ENCODE measurements at regions not wholly inside any gene's neighbourhood (a gene's known extent, or its start where the extent isn't known, plus 50 kb on each side); places are given as distances from the start of the nearest gene placed in this dataset.

DNA sequence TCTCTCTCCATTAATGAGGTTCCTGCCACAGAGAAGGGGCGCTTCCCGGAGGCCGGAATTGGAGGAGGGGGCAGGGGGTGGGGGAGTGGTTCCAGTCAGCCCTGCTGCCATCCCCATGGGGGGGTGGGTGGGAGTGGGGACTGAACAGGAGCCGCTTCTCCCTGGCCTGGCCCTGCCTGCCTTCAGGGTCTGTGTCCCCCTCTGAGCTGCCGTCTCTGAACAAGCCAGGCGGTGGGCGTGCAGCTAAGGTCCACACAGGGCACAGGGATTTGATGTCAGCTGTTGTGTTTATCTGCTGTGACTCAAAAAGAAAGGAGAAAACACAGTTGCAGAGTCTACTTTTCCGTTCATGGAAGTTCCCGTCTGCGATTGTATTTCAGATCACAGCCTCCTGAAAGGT is 141.5 kb upstream of the PCBD1 start:
- TF ChIP-seq, protein P1, sequence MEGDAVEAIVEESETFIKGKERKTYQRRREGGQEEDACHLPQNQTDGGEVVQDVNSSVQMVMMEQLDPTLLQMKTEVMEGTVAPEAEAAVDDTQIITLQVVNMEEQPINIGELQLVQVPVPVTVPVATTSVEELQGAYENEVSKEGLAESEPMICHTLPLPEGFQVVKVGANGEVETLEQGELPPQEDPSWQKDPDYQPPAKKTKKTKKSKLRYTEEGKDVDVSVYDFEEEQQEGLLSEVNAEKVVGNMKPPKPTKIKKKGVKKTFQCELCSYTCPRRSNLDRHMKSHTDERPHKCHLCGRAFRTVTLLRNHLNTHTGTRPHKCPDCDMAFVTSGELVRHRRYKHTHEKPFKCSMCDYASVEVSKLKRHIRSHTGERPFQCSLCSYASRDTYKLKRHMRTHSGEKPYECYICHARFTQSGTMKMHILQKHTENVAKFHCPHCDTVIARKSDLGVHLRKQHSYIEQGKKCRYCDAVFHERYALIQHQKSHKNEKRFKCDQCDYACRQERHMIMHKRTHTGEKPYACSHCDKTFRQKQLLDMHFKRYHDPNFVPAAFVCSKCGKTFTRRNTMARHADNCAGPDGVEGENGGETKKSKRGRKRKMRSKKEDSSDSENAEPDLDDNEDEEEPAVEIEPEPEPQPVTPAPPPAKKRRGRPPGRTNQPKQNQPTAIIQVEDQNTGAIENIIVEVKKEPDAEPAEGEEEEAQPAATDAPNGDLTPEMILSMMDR (IDR thresholded peaks at IDR 0.05), result no peak
- no peak for TF ChIP-seq EZH2 (IDR thresholded peaks at IDR 0.05)

All from neural progenitor cell (in vitro differentiated cells).